Epithelial cell of esophagus (primary cell): ENCODE measurements at regions not wholly inside any gene's neighbourhood (a gene's known extent, or its start where the extent isn't known, plus 50 kb on each side); places are given as distances from the start of the nearest gene placed in this dataset.
A peak's percentile ranks its signal among the peaks of the same experiment; 100 is the strongest.

Experiments used
- DNase-seq: peaks from one replicate; pipeline ENCODE4 v3.0.0; 2010; ENCODE audit warnings: low read depth
- H3K4me3 ChIP-seq: 2 replicates; pipeline ENCODE4 v1.5.1; 2011; ENCODE audit warnings: mild to moderate bottlenecking, low read length, control low read depth
- TF ChIP-seq, protein P1 (sequence below): IDR thresholded peaks from 2 replicates; pipeline ENCODE4 v1.5.1; 2011; ENCODE audit warnings: low read depth, mild to moderate bottlenecking, low read length, control low read depth, inconsistent platforms; ENCODE audit not compliant: insufficient read depth; ENCODE audit errors: missing control alignments

DNA sequence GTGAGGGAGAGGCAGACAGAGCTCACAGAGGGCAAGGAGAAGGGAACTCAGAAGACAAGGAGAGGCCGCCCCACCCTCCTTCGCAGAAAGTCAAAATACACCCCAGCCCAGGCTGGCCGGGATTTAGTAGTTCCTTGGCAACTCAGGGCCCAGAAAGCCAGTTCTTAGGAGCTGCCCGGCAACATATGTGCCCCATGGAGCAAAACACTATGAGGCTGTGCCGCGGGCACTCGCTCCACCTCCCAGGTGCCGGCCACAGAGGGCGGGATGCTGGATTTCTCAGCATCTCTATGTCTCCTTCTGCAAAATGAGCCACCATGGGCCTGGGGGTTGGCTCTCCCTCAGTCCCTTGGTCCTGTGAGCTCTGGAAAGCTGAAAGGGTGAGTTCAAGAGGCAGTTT, 93.8 kb upstream of the CACNA1A start:
- TF ChIP-seq, protein P1, sequence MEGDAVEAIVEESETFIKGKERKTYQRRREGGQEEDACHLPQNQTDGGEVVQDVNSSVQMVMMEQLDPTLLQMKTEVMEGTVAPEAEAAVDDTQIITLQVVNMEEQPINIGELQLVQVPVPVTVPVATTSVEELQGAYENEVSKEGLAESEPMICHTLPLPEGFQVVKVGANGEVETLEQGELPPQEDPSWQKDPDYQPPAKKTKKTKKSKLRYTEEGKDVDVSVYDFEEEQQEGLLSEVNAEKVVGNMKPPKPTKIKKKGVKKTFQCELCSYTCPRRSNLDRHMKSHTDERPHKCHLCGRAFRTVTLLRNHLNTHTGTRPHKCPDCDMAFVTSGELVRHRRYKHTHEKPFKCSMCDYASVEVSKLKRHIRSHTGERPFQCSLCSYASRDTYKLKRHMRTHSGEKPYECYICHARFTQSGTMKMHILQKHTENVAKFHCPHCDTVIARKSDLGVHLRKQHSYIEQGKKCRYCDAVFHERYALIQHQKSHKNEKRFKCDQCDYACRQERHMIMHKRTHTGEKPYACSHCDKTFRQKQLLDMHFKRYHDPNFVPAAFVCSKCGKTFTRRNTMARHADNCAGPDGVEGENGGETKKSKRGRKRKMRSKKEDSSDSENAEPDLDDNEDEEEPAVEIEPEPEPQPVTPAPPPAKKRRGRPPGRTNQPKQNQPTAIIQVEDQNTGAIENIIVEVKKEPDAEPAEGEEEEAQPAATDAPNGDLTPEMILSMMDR: no peak

DNA sequence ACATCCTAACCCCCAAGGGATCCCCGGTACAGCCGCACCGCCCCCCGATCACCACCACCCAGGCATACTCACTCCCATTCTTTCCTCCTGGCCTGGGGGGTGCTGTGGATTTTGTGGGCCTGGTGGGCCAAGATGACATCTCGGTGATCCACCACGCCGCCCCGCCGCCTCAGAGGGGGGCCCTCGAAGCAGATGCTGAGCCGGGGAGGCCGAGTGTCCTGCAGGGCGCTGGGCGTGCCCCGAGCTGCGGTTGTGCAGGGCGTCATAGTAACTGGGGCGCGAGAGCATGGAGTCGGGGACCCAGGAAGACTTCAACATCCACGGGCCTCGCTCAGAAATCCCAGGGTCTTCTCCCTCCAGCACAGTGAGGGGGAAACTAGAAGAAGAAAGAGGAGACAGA, 93.4 kb upstream of the CACNA1A start:
- no peak for DNase-seq

More for the DNA sequence above, 93.8 kb upstream of the CACNA1A start:
- no peak overlapping the region for H3K4me3 ChIP-seq
- DNase-seq: no peak

DNA sequence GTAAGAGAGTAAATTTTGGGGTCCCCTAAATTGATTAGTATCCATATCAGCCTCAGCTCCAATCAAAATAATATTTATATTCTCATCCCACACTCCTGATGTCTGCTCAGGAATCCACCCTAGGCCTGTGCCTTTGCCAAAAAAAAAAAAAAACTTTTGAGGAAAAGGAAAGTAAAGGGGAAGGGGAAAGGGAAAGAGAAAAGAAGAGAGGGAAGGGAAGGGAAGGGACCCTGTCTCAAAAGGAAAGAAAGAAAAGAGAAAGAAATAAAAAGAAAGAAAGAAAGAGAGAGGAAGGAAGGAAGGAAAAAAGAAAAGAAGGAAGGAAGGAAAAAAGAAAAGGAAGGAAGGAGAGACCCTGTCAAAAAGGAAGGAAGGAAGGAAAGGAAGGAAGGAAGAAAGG, 91.8 kb upstream of the CACNA1A start:
- TF ChIP-seq, protein P1: no peak
- no peak for DNase-seq
- no peak overlapping the region for H3K4me3 ChIP-seq

More for the DNA sequence above, 93.4 kb upstream of the CACNA1A start:
- H3K4me3 ChIP-seq: no peak overlapping the region
- TF ChIP-seq, protein P1: no peak

DNA sequence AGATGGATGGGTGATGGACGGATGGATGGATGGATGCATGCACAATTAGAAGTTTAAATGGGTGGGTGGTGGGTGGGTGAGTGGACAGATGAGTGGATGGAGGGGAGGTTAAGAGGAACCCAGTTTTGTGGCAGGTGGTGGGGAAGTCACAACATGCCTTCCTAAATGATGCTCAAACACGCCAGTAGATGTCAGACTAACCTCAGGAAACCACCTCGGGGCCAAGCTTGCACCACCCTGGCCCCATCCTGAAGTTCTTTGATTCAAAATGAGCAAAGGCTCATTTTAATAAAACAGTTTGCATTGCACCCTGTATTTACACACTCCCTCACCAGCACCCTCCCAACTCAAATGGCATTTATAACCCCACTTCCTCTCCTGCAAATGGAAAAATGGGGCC, 91.4 kb upstream of the CACNA1A start:
- peak; percentile 78 for DNase-seq
- H3K4me3 ChIP-seq: no peak overlapping the region
- TF ChIP-seq, protein P1: peak; percentile 69

DNA sequence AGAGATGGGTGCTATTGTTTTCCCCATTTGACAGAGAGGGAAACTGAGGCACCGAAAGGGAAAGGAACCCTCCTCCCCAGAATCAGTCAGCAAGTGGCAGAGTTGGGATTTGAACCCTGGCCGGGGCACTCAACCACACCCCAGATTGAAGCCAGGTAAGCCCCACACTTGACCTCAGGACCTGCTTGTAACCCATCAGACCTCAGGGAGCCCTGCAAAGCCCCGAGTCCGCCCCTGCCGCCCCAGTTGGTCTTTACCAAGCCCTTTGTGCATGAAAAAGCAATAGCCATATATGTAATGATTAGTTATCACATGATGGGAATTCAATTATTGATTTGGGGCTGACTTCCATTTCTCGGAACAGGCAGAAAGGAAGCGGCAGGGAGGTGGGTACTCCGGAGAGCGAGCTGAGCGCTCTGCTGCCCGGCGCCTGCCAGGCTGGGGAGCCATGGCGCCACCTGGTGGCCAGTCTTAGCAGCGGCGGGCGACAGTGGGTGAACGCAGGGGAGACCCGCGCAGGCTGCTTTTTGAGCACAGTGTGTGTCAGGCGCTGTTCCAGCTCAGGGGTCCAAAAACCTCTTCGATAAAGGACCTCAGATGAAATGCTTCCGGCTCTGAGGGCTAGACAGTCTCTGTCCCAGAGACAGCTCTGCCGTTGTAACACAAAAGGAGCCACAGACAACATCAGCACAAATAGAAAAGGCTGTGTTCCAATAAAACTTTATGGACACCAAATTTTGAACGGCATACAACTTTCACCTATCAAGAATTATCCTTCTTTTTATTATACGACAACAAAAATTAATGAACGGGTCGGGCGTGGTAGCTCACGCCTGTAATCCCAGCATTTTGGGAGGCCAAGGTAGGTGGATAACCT, 82.9 kb upstream of the CACNA1A start:
- peak; percentile 51 for DNase-seq
- H3K4me3 ChIP-seq: no peak overlapping the region
- TF ChIP-seq, protein P1: peak; percentile 89

DNA sequence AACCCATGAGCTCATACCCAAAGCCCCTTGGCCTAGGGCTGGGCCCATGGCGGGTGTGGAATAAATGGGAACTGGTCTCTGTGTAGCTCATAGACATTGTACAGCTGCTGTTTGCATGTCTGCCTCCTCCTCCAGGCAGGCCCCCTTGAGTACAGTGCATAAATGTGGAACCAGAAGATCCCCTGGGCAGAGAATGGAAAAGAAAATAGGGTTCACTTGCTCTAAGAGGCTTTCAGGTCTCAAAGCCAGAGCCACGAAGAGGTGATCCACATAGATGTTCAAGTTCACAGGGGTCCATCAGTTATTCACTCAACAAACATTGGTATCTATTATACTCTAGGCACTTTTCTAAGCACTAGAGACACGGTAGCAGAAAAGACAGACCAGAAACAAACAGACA, 79.2 kb upstream of the CACNA1A start:
- no peak for DNase-seq
- H3K4me3 ChIP-seq: no peak overlapping the region
- TF ChIP-seq, protein P1: no peak

DNA sequence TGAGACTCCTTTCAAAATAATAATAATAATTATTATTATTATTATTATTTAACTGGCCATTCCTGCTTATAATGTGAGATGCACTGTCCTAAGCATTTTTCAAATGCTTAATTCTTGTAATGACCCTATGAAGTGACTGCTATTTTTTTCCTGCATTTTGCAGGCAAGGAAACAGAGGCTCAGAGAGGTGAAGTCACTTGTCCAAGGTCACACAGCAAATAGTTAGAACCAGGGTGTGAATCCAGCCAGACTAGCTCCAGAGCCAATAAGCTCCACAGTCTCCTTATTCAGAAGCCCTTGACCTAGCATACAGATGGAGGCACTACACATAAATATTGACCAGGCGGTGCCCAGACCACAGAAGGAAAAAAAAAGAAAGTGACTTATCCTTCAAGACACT, 77.5 kb upstream of the CACNA1A start:
- TF ChIP-seq, protein P1: no peak
- H3K4me3 ChIP-seq: no peak overlapping the region
- no peak for DNase-seq
